OCI-LY3 (cell line): ENCODE measurements at regions not wholly inside any gene's neighbourhood (a gene's known extent, or its start where the extent isn't known, plus 50 kb on each side); places are given as distances from the start of the nearest gene placed in this dataset.

Experiments
- CTCF ChIP-seq: fragments of 200-600, 300-600 bp; sonication (generic); IDR thresholded peaks from 2 replicates; pipeline ENCODE4 v1.5.1; 2014; ENCODE audit warnings: antibody characterized with exemption, low read length, low read depth
- EZH2phosphoT487 ChIP-seq: fragments of 200-600 bp; shearing (Covaris generic); IDR thresholded peaks from 2 replicates; pipeline ENCODE4 v1.6.1; 2018; ENCODE audit warnings: antibody characterized with exemption, mixed run types, low read depth

GRCh38 chr7:35463176-35463700 is 209.3 kb upstream of the TBX20 start:
- TF ChIP-seq CTCF (no peak), EZH2phosphoT487 (no peak)
